OCI-LY1 (cell line): ENCODE measurements at regions not wholly inside any gene's neighbourhood (a gene's known extent, or its start where the extent isn't known, plus 50 kb on each side); places are given as distances from the start of the nearest gene placed in this dataset.

Source experiments
- H2AFZ ChIP-seq: fragments of 200-600 bp; sonication (generic), shearing (Covaris generic); 2 replicates; pipeline ENCODE4 v1.6.0; 2014; ENCODE audit warnings: antibody characterized with exemption, mild to moderate bottlenecking, low read length
- H3F3A ChIP-seq: fragments of 200-600 bp; sonication (generic), shearing (Covaris generic); 2 replicates; pipeline ENCODE4 v1.6.0; 2014; ENCODE audit warnings: mild to moderate bottlenecking, antibody characterized with exemption, low read length, moderate library complexity; ENCODE audit not compliant: insufficient read depth
- H3K27ac ChIP-seq: fragments of 200-600 bp; sonication (generic); 2 replicates; pipeline ENCODE4 v1.5.1; 2014; ENCODE audit warnings: low read length, mixed run types, mild to moderate bottlenecking, low read depth; ENCODE audit not compliant: poor library complexity, severe bottlenecking
- H3K27me3 ChIP-seq: fragments of 200-600 bp; sonication (generic); 2 replicates; pipeline ENCODE4 v1.6.0; 2014; ENCODE audit warnings: antibody characterized with exemption, mild to moderate bottlenecking, low read length, moderate library complexity; ENCODE audit not compliant: insufficient read depth
- H3K36me3 ChIP-seq: fragments of 200-600 bp; sonication (generic); 2 replicates; pipeline ENCODE4 v1.6.1; 2014; ENCODE audit warnings: mild to moderate bottlenecking, antibody characterized with exemption, low read length, moderate library complexity, mixed read lengths; ENCODE audit not compliant: insufficient read depth
- H3K4me1 ChIP-seq: fragments of 200-600 bp; sonication (generic); 2 replicates; pipeline ENCODE4 v1.5.1; 2014; ENCODE audit warnings: mild to moderate bottlenecking, low read length, moderate library complexity; ENCODE audit not compliant: insufficient read depth, severe bottlenecking
- H3K4me2 ChIP-seq: fragments of 200-600 bp; sonication (generic), shearing (Covaris generic); 2 replicates; pipeline ENCODE4 v1.6.1; 2014; ENCODE audit warnings: low read length
- H3K4me3 ChIP-seq: fragments of 200-600 bp; sonication (generic); 2 replicates; pipeline ENCODE4 v1.5.1; 2014; ENCODE audit warnings: low read length, low read depth, mild to moderate bottlenecking, mixed read lengths; ENCODE audit not compliant: poor library complexity, severe bottlenecking
- H3K79me2 ChIP-seq: fragments of 200-600 bp; shearing (Covaris generic); 2 replicates; pipeline ENCODE4 v1.6.1; 2016; ENCODE audit warnings: mixed run types, low read length, mixed read lengths; ENCODE audit not compliant: insufficient read depth
- H3K9ac ChIP-seq: fragments of 200-600 bp; sonication (generic), shearing (Covaris generic); 2 replicates; pipeline ENCODE4 v1.6.1; 2014; ENCODE audit warnings: mild to moderate bottlenecking, low read length, mixed read lengths
- H3K9me2 ChIP-seq: fragments of 200-600 bp; sonication (generic), shearing (Covaris generic); 2 replicates; pipeline ENCODE4 v1.6.1; 2014; ENCODE audit warnings: low read depth, mild to moderate bottlenecking, low read length, mixed read lengths
- H3K9me3 ChIP-seq: fragments of 200-600 bp; shearing (Covaris generic); 2 replicates; pipeline ENCODE4 v1.6.1; 2014; ENCODE audit warnings: low read length, mixed read lengths
- H4K20me1 ChIP-seq: fragments of 200-600 bp; sonication (generic), shearing (Covaris generic); 2 replicates; pipeline ENCODE4 v1.6.0; 2016; ENCODE audit warnings: mild to moderate bottlenecking, low read length; ENCODE audit not compliant: insufficient read depth
- CTCF ChIP-seq: fragments of 200-600 bp; sonication (generic), shearing (Covaris generic); IDR thresholded peaks from 2 replicates; pipeline ENCODE4 v1.5.1; 2017; ENCODE audit warnings: mild to moderate bottlenecking, antibody characterized with exemption, low read length, moderate library complexity, mixed read lengths
- EZH2 ChIP-seq: fragments of 200-600 bp; sonication (generic), shearing (Covaris generic); IDR thresholded peaks from 2 replicates; pipeline ENCODE4 v1.8.0; 2017; ENCODE audit warnings: borderline replicate concordance, mixed run types, mild to moderate bottlenecking, antibody characterized with exemption, low read length, moderate library complexity, mixed read lengths

- TF ChIP-seq CTCF = no peak
- no peak for TF ChIP-seq EZH2
- Histone ChIP-seq H3F3A (no peaks in the 10 kb centered on the region), H3K9me2 (no peaks in the 10 kb centered on the region), H3K9me3 (no peaks in the 10 kb centered on the region), H3K27me3 (no peaks in the 10 kb centered on the region; the same call in 1 of the 2 replicates), H3K4me2 (no peak overlapping the region), H3K79me2 (no peaks in the 10 kb centered on the region), H3K4me1 (no peaks in the 10 kb centered on the region), H3K9ac (no peak overlapping the region), H3K4me3 (no peak overlapping the region), H3K36me3 (no peaks in the 10 kb centered on the region), H4K20me1 (no peaks in the 10 kb centered on the region), H2AFZ (no peak overlapping the region), H3K27ac (no peak overlapping the region)
These were observed 198.7 kb downstream of the NPHP4 start for GRCh38 chr1:5793516-5793915.

GRCh38 chr1:5781079-5781478 lies 211.1 kb downstream of the NPHP4 start:
- TF ChIP-seq EZH2 (no peak), CTCF (no peak)
- H3K9me2 ChIP-seq = no peaks in the 10 kb centered on the region
- H3K4me2 ChIP-seq = no peak overlapping the region

GRCh38 chr1:5780324-5780716 lies 211.9 kb downstream of the NPHP4 start:
- H3K4me3 ChIP-seq = no peak overlapping the region
- H3K9ac ChIP-seq = no peak overlapping the region
- H3K79me2 ChIP-seq = no peaks in the 10 kb centered on the region
- H3K4me2 ChIP-seq = no peak overlapping the region
- TF ChIP-seq EZH2 = no peak
- no peak for TF ChIP-seq CTCF
- no peaks in the 10 kb centered on the region for H4K20me1 ChIP-seq
- no peaks in the 10 kb centered on the region for H3K4me1 ChIP-seq
- H3K9me3 ChIP-seq = no peaks in the 10 kb centered on the region
- no peaks in the 10 kb centered on the region for H3K36me3 ChIP-seq
- no peak overlapping the region for H2AFZ ChIP-seq
- no peaks in the 10 kb centered on the region; the same call in 1 of the 2 replicates for H3K27me3 ChIP-seq
- H3K9me2 ChIP-seq = no peaks in the 10 kb centered on the region
- H3K27ac ChIP-seq = no peak overlapping the region
- H3F3A ChIP-seq = no peaks in the 10 kb centered on the region

More at GRCh38 chr1:5781079-5781478, 211.1 kb downstream of the NPHP4 start:
- Histone ChIP-seq H2AFZ (no peak overlapping the region), H3K4me3 (no peak overlapping the region), H3K27ac (no peak overlapping the region), H3K36me3 (no peaks in the 10 kb centered on the region), H3K9me3 (no peaks in the 10 kb centered on the region), H3K79me2 (no peaks in the 10 kb centered on the region), H3K4me1 (no peaks in the 10 kb centered on the region), H3K27me3 (no peaks in the 10 kb centered on the region; the same call in 1 of the 2 replicates), H3K9ac (no peak overlapping the region), H4K20me1 (no peaks in the 10 kb centered on the region), H3F3A (no peaks in the 10 kb centered on the region)
